Activated CD4-positive, alpha-beta T cell treated with anti-CD3 and anti-CD28 coated beads, Interleukin-2, amount 50 U/mL, for 48 hours (primary cell): ENCODE measurements at regions not wholly inside any gene's neighbourhood (a gene's known extent, or its start where the extent isn't known, plus 50 kb on each side); places are given as distances from the start of the nearest gene placed in this dataset.

ENCODE experiments used
- DNase-seq, 2 experiments: peaks; one replicate each; pipeline ENCODE4 v3.0.0-alpha.2; 2020

DNA sequence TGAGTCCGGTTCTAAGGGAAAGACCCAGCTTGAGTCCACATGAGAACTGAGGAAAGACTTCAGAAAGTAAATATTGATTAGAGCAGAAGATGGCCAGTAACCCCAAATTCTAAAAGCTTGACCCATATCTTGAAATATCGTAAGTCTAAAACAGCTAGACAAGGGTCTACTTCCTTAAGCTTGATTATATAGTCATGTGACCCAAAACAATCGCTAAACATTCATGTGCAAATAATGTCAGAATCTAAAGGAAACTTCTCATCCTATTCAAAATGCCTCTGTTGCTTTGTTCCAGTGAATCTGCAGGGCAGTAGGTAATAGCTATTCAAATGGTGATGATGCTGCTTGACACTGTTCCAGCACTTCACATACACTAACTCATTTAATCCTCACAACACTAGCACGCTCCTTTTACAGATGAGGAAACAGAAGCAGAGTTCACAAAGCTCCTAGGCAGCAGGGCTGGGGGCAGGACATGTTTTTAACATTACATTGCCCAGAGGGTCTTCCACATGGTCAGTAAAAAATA lies 52.6 kb downstream of the TCF20 start:
- DNase-seq = no peak

DNA sequence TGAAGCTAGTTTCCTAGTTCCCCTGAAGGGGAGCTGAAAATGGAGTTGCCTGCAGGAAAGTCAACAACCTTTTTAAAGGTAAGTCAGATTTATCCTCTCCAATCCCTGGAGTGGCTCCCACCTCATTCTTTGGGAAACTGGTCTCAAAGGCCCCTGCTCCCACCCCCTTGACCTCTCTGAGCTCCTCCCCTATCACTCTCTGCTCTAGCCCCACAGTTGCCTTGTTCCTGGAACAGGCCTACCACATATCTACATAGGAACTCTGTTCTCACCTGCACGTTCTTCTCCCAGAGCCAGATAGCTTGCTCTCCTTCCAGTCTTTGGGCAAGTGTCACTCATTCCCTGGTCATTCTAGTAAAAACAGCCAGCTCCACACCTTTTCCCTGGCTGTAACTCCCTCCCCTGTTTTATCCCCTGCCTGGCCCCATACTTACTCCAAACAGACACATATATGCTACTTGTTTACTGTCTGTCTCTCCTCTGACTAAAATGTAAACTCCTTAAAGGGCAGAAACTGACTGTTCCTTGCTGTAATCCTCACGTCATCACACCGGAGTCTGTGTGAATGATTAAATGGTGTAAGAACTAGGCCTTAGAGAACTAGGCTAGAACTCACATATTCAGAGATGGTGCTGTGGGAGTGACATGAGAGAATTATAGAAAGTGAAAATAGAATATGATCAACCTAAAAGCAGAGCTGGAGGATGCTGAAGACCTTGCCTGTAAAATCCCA lies 53.3 kb downstream of the TCF20 start:
- DNase-seq = peak in 1 of 2 experiments; percentile 29

DNA sequence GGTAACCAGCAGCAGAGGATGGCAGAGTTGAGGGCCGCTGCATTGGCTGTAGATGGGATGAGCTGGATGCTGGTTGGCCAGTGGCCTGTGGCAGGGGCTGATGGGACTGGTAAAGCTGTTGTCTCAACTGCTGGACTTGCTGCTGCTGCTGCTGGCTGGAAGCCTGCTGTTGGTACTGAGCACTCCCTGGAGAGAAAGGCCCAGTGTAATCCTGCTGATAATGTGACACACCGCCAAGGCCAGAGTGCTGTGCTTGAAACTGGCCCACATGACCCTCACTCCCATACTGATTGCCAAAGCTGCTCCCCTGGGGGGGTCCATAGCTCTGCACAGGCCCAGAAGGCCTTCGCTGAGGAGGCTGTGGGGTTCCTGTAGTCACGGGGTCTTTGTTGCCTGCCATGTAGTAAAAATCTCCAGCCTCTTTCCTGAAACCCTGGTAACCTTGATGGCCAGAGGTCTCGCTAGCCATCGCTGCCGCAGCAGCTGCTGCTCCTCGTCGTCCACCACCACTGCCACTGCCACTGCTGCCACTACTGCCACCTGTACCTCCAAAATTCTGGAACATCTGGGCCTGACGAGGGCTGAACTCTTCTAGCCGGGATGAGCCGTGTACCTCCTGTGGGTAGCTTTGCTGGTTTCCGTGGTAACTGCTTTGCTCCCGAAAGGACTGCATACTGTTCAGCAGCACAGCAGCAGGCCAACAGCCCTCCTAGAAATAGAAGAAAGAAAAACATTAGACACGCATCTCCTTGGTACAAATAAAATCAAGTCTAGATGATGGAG lies 55.6 kb downstream of the TCF20 start:
- DNase-seq = no peak

DNA sequence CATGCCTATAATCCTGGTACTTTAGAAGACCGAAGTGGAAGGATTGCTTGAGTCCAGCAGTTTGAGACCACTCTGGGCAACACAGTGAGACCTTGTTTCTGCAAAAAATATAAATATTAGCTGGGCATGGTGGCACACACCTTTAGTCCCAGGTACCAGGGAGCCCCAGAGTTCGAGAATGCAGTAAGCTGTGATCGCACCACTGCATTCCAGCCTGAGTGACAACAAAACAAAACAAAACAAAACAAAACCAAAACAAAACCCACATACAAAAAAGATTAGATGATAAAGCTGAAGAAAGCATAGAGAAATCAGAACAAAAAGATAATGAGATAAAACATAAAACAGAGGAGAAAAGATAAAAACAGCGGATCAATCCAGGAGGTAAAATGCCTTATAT lies 62.1 kb downstream of the TCF20 start:
- no peak for DNase-seq

DNA sequence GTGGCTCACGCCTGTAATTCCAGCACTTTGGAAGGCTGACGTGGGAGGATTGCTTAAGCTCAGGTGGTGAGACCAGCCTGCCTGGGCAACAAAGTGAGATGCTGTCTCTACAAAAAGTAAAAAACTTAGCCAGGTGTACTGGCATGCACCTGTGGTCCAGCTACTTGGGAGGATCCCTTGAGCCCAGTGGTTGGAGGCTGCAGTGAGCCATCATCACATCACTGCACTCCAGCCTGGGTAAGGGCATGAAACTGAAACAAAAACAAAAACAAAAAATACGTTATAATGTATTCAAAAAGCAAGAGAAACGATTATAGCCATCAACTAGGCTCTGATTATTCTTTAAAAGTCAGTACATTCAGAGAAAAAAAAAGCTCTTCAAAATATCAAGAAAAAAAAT lies 62.5 kb downstream of the TCF20 start:
- DNase-seq = no peak

DNA sequence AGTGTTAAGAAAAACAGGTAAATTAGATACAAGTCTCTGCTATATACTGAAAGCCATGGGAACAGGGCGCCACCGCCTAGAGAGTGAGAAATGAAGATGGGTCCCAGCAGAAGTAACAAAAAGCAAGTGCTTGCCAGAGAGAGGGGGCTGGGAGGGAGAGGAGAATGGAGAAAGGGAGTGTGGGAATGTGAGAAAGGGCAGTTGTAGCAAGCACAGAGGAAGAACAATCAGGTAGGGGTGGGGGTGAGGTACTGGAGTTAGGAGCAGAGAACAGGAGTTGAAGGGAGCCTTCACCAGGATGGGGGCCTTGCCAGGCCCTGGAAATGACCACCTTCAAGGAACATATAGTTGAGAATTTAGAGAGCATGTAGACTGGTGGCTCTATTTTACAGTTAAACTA lies 66.8 kb downstream of the TCF20 start:
- DNase-seq = no peak

DNA sequence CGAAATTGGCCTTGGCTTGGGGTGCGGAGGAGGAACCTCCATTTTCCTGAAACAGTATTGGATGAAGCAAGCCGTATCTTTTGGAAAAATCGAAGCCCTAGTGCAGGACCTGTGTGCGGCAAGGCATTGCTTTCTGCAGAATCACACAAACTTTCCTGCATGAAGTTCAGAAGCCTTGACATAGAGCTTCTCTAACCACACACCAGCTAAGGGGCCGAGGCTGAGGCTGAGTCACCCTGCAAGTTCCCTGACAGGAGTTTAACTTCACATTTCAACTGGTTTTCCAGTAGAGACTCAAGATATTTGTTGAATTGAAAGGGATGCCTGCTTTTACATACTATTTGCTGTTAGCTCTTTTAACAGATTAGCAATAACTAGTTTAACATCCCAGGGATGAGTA lies 67.8 kb downstream of the TCF20 start:
- peak; percentile 59 to 69 for DNase-seq

DNA sequence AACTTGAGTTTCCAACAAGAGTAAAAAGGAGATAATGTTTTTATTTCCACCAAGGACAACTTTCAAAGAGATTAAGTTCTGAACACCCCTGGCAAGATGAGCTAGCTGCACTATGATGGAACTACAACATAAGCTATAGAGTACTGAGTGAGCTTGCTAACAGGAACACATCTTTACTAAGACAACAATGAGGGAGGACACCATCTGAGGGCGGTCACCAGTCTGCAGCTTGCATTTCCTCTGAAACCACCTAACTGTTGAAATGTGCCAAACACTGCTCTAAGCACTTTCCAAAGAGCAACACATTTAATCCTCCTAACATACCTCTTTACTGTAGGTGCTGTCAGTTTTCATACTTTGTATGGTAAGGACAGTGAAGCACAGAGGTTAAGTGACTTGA lies 68.4 kb downstream of the TCF20 start:
- no peak for DNase-seq

DNA sequence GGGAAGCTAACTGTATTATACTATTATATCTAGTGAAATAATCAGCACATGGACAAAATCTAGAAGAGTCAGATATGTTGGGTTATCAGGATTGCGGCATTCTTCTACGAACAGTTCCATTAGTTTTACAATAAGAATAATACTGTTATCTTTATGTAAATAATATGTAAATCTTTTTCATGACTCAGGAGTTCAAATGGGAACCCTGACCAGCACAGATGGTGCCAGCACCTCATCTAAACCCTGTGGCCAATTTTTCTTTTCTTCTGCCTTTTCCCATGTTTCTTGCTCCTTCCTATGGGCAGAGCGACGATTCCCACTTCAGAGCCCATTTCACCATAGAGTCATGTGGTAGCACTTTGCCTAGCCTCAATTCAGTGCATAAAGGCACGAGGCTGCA lies 68.4 kb upstream of the CYP2D6 start:
- DNase-seq = no peak

DNA sequence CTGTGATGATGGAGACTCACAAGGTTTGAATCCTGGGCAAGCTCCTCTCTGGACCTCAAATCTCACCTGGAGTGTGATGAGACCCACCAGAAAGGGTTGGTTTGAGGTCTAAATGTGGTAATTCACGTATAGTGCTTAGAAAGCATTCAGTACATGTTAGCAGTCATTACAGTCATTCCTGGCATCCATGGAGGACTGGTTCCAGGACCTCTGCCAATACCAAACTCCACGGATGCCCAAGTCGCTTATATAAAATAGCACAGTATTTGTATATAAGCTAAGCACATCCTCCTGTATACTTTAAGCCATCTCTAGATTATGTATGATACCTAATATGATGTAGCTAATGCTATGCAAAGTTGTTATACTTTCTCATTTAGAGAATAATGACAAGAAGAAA lies 67.6 kb upstream of the CYP2D6 start:
- DNase-seq = no peak

DNA sequence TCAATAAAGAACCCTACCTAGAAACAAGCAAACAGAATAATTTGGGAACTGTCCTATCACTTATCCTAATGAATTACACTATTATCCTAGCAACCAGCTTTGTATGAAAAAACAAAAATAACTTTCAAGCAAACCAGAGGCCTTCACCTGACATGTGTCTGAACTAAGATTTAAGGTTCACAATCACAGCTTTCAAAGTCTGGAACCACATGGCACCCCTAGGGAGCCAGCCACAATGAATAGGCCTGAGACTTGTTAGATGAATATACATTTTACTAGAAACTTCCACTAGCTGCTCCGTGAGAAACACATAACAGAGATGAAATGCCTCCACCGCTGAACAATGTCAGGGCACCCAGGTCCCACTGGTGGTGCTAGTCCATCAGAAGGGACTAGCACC lies 65.8 kb upstream of the CYP2D6 start:
- no peak for DNase-seq

DNA sequence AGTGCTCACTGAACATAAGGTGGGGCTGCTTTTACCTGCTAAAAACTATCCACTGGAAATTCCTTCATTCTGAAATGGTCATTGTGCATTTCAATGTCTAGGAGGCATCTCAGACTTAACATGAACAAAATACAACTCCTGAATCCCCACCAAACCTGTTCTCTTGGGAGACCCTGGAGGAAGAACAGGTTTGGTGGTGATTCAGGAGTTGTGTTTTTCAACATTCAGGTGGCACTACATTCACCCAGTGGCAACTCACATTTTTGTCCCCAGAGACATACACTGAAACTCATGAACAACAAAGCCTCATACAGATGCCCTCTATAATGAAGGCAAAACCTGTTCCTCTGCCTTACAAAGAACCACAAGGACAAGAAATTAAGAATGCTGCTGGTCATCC lies 64.3 kb upstream of the CYP2D6 start:
- DNase-seq = no peak

DNA sequence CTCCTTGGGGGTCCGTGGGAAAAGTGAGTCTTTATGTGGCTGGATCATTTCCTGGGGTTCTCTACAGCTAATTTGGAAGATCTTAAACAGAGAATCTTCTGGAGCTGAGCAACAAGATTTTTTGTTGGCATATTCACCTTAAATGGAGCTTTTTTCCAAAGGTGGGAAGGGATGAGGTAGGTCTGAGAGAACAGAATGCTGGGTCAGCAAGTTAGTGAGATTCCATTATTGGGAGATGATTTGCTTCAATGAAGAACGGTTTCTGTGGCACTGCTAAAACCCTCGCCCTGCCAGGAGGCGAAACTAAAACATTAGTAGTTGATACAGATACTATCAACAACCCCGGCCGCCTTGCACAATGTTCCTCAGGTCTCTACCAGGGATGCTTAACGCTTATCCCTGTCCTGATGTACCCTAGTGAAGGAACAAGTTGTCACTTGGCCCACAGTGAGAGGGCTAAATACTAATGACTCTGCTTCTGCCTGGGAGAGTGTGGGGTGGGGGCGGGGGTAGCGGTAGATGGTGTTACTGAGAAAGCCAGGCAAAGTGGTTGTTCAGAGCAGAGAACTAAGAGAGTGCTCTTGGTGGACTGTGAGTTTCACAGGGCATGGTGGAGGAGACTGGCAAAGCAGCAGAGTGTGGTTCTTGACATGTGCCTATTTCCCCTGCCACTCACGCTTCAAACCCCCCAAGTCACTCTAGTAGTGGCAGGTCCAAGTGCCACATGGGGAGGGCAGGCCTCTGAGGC lies 63.7 kb upstream of the CYP2D6 start:
- no peak for DNase-seq

DNA sequence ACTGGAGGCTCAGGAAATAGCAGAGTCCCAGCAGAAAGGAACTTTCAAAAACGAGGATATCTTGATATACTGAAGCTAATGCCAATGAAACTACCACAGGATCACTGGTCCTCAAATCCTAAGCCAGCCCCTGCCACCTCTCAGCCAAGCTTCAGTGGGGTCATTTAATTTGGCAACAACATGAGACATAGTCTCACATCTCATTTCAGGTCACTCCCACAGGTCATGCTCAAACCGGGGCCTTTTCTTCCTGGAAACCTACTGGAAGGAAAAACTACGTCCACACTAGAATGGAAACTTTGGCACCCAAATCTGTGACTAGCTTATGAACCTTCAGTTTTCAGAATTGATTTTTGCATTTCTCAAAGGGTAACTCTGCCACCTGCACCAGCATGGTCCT lies 61.9 kb upstream of the CYP2D6 start:
- DNase-seq = no peak

DNA sequence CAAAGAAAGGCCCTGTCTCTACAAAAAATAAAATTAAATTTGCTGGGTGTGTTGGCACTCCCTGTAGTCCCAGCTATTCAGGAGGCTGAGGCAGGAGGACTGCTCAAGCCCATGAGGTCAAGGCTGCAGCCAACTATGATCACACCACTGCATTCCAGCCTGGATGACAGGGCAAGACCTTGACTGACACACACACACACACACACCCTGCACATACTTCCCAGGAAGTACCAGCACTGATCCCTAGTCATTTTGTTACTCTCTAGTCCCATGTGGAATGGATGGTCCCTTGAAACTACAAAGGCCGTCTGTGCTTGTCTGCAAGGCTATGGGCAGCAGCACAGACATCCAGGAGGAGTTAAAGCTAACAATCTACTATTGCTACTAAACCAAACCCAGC lies 59.7 kb upstream of the CYP2D6 start:
- DNase-seq = no peak

DNA sequence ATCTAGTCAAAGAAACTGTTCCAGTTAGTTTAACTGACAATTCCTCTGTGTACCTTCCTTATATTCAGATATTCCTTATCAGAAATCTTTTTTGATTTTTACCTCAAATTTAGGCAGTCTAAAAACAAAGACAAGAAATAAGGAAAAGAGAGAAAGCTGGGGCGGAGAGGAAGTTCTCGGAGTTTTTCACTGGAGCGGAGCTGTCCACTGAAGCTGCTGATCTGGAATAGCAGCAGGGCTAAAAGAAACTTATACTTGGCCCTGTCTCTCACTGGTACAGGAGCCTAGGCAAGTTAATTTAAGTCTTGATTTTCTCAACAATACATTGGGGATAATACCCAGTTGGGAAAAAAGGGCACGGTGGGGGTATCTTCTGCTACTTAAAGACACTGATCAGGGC lies 59.2 kb upstream of the CYP2D6 start:
- no peak for DNase-seq

DNA sequence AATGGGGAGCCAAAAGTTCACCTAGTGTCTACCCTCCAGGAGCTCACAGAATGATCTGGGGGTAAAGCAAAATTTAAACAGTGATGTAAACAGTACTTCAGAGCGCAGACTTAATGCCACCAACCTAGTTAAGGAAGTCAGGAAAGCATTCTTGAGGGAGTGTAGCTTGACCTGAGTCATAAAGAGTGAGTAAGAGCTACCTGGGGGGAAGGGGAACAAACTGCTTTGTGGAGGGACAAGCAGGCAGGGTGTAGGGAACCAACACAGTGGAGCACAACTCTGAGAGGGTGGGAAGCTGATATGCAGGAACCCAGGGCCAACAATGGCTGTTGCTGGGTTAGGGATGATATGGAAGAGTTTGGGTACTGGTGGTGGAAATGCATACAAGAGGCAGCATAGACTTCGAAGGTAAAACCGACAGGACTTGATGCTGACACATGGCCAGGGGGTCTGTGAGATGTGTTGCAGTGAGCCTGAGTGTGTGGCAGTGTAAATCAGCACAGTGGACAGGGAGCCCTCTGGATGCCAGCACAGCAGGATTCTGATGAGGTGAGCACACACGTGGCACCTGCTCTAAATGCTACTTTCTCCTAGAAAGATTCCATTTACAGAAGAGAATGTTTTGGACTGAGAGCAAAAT lies 58.3 kb upstream of the CYP2D6 start:
- no peak for DNase-seq

DNA sequence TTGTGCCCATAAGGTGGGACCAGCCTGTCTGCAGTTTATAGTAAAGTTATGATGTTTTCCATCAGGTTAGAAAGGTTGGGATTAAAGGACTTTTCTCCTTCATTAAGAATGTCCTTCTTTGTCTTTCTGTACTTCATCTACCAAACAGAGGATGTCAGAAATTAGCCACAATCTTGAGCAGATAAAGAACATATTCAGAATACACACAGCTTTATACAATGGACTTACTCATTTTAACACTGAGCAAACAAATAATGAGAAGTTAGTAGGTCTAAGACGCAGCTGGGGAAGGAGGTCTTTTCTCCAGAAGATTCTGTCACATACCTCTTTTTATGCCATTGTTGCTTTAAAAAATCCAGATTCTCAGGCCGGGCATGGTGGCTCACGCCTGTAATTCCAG lies 57.0 kb upstream of the CYP2D6 start:
- DNase-seq = no peak

DNA sequence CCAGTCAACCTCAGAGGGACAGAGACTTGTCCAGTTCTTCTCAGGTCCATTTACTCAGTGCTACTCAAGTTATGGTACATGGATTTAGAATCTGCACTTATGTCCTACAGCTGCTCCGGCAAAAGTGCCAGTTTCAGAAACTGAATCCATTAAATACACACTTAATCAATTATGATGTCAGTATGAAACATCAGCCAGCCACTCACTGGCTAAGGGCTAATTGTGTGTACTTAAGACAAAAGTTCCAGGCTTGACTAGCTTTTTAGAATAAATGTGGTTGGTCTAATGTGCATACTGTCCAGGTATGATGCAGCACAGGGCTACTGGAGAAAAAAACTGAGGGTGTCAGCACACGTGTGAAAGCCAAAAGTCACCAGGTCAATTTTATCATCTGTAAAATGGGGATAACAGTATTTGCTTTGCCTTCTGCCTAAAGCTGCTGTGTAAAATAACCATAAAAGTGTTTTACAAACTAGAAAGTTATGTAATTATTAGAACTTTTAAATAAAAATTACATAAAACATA lies 55.4 kb upstream of the CYP2D6 start:
- no peak for DNase-seq

DNA sequence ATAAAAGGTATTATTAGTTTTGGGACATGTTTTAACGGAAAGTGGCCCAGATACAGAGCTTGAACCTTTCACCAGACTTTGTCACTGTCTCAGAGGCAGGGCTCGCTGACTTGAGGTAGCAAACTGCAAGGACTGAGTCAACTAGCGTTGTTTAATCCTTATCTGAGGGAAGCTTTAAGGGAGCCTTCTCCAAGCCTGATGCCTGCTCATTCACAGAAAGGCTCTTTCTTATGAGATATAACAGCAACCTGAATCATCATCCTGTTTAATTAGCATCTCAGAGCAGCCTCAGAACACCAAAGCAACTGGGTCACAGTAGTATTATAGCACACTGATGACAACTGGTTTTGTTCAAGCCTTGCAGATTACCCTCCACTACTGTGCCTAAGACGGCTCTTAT lies 54.2 kb upstream of the CYP2D6 start:
- peak; percentile 29 to 44 for DNase-seq

DNA sequence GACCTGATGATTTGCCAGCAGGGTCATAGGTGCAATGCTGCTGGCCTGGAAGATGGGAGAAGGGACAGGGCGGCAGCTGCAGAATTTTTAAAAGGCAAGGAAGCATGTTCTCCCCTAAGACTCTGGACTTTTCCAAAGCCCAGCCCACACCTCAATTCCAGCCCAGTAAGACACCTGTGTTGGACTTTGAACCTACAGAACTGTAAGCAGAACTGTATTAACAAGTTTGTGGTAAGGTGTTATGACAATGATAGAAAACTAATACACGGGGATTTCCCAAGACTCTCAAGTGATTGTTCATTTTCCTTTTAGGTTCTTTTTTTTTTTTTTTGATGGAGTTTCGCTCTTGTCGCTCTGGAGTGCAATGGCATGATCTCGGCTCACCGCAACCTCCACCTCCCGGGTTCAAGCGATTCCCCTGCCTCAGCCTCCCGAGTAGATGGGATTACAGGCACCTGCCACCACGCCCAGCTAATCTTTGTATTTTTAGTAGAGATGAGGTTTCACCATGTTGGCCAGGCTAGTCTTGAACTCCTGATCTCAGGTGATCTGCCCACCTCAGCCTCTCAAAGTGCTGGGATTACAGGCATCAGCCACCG lies 53.0 kb upstream of the CYP2D6 start:
- DNase-seq = peak; percentile 29 to 35

DNA sequence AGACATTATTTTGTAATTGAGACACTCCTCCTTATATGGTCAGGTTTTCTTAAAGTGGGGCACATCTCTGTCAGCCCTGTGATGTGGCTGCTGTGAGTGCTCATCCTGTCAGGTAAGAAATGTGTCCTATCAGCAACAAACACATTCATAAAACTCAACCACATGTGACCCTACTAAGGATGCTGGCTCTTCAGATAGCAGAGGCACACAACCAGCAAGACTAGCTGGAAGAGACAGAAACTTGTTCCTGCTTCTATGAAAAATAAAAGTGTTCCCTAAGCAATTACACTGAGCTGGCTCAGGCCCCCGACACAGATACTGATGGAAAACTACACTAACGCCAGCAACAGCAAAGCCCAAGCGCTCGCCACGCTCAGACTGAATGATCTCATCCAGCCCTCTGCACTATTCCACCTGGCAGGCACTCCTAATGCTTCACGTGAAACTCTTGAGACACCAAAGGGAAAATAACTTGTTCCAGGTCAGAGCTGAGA lies 49.8 kb upstream of the CYP2D6 start:
- peak; percentile 21 to 43 for DNase-seq
